H1 (cell line): ENCODE measurements at regions not wholly inside any gene's neighbourhood (a gene's known extent, or its start where the extent isn't known, plus 50 kb on each side); places are given as distances from the start of the nearest gene placed in this dataset.

Source experiments
- CTCF ChIA-PET: fragments of 300-600 bp; sonication (Branson Sonifier 250); formaldehyde crosslinking; loops from one replicate; lab custom pipeline; 2021; ENCODE audit not compliant: partially characterized antibody; lab: Charles Lee
- POLR2A ChIA-PET: fragments of 300-600 bp; sonication (Branson Sonifier 250); formaldehyde crosslinking; loops from one replicate; lab custom pipeline; 2021; ENCODE audit warnings: inconsistent platforms; ENCODE audit not compliant: partially characterized antibody; lab: Charles Lee
- DNase-seq, 2 experiments: peaks; one replicate each; pipeline versions ENCODE4 v3.0.0 to v3.0.0-alpha.2; 2010 to 2022; ENCODE audit warnings: low spot score in 2 of 2, low read depth in 1 of 2, mixed read lengths in 1 of 2
- FAIRE-seq: peaks from 2 replicates; lab custom pipeline; 2011; peaks lifted over from hg19 to GRCh38; lab: Jason Lieb, UNC
- H2AFZ ChIP-seq: 2 replicates; pipeline ENCODE4 v1.8.1; 2012; ENCODE audit warnings: low read length, inconsistent platforms
- H2AK5ac ChIP-seq: 2 replicates; pipeline ENCODE4 v1.6.1; 2013; ENCODE audit warnings: low read depth, low read length
- H2BK120ac ChIP-seq: replicated peaks from 2 replicates; pipeline ENCODE3; 2013; ENCODE audit warnings: low read depth, low read length, inconsistent platforms
- H2BK12ac ChIP-seq: 2 replicates; pipeline ENCODE4 v1.6.1; 2013; ENCODE audit warnings: low read depth, low read length
- H2BK15ac ChIP-seq: 2 replicates; pipeline ENCODE4 v1.6.1; 2013; ENCODE audit warnings: low read length
- H2BK20ac ChIP-seq: 2 replicates; pipeline ENCODE4 v1.6.1; 2013; ENCODE audit warnings: low read length
- H2BK5ac ChIP-seq: 2 replicates; pipeline ENCODE4 v1.6.1; 2013; ENCODE audit warnings: low read depth, low read length
- H3K14ac ChIP-seq: 2 replicates; pipeline ENCODE4 v1.6.1; 2013; ENCODE audit warnings: inconsistent platforms; ENCODE audit not compliant: insufficient read length
- H3K18ac ChIP-seq: 2 replicates; pipeline ENCODE4 v1.6.1; 2013; ENCODE audit warnings: low read length; ENCODE audit errors: extremely low read depth
- H3K23ac ChIP-seq: 2 replicates; pipeline ENCODE4 v1.6.1; 2013; ENCODE audit warnings: inconsistent platforms; ENCODE audit not compliant: insufficient read length
- H3K23me2 ChIP-seq: 2 replicates; pipeline ENCODE4 v1.6.1; 2013; ENCODE audit warnings: low read depth, low read length
- H3K27ac ChIP-seq: 2 replicates; pipeline ENCODE4 v1.6.1; 2011; ENCODE audit warnings: low read depth, low read length, inconsistent platforms
- H3K27me3 ChIP-seq, 4 experiments: replicated peaks in 1 of 4; 1 replicate in 1 of 4; 2 replicates in 3 of 4; pipeline versions ENCODE4 v1.6.1 to v1.8.1; 2011 to 2013; ENCODE audit warnings: low read length in 3 of 4, mild to moderate bottlenecking in 3 of 4, inconsistent platforms in 2 of 4, mixed read lengths in 2 of 4, moderate library complexity in 1 of 4; ENCODE audit not compliant: control insufficient read depth in 3 of 4, insufficient read depth in 3 of 4; ENCODE audit errors: extremely low read depth in 1 of 4
- H3K36me3 ChIP-seq, 4 experiments: 2 replicates each; pipeline versions ENCODE4 v1.6.1 to v1.8.1; 2011 to 2013; ENCODE audit warnings: mild to moderate bottlenecking in 4 of 4, low read length in 3 of 4, moderate library complexity in 2 of 4, control low read depth in 1 of 4, inconsistent platforms in 1 of 4; ENCODE audit not compliant: insufficient read depth in 4 of 4, control insufficient read depth in 2 of 4
- H3K4ac ChIP-seq: replicated peaks from 2 replicates; pipeline ENCODE3; 2013; ENCODE audit warnings: low read length, low read depth, mixed read lengths, inconsistent platforms; ENCODE audit not compliant: insufficient read length
- H3K4me1 ChIP-seq, 4 experiments: replicated peaks in 1 of 4; 1 replicate in 1 of 4; 2 replicates in 3 of 4; pipeline versions ENCODE4 v1.6.1 to v1.8.1; 2011 to 2013; ENCODE audit warnings: low read length in 3 of 4, inconsistent platforms in 2 of 4, mixed read lengths in 1 of 4; ENCODE audit not compliant: insufficient read depth in 4 of 4, control insufficient read depth in 3 of 4
- H3K4me2 ChIP-seq, 2 experiments: 2 replicates each; pipeline versions ENCODE4 v1.6.1 to v1.8.1; 2011 to 2013; ENCODE audit warnings: low read depth in 2 of 2, low read length in 2 of 2, control low read depth in 1 of 2, inconsistent platforms in 1 of 2, mild to moderate bottlenecking in 1 of 2; ENCODE audit not compliant: insufficient read depth in 1 of 2
- H3K4me3 ChIP-seq, 4 experiments: fragments of 200-600, 300-600 bp in 1 of 4; sonication (generic), shearing (Covaris generic), sonication (Bioruptor Twin) in 1 of 4; 2 replicates each; pipeline versions ENCODE4 v1.5.1 to v1.8.1; 2011 to 2016; ENCODE audit warnings: low read length in 4 of 4, low read depth in 3 of 4, control low read depth in 2 of 4, inconsistent platforms in 2 of 4, mild to moderate bottlenecking in 2 of 4, mixed read lengths in 1 of 4, moderate library complexity in 1 of 4; ENCODE audit not compliant: insufficient read depth in 2 of 4; ENCODE audit errors: extremely low read depth in 1 of 4
- H3K56ac ChIP-seq: replicated peaks from 2 replicates; pipeline ENCODE3; 2013; ENCODE audit warnings: low read depth, mild to moderate bottlenecking, mixed read lengths, low read length, inconsistent platforms; ENCODE audit not compliant: insufficient read length
- H3K79me1 ChIP-seq: 2 replicates; pipeline ENCODE4 v1.6.1; 2013; ENCODE audit warnings: low read depth, low read length, control low read depth
- H3K79me2 ChIP-seq, 2 experiments: 2 replicates each; pipeline versions ENCODE4 v1.6.1 to v1.8.1; 2012 to 2013; ENCODE audit warnings: low read length in 2 of 2, mild to moderate bottlenecking in 2 of 2, inconsistent platforms in 1 of 2; ENCODE audit not compliant: insufficient read depth in 2 of 2, control insufficient read depth in 1 of 2
- H3K9ac ChIP-seq, 4 experiments: replicated peaks in 1 of 4; 1 replicate in 1 of 4; 2 replicates in 3 of 4; pipeline versions ENCODE4 v1.6.1 to v1.8.1; 2011 to 2013; ENCODE audit warnings: low read depth in 3 of 4, low read length in 3 of 4, control low read depth in 2 of 4, mild to moderate bottlenecking in 2 of 4, moderate library complexity in 2 of 4, inconsistent platforms in 1 of 4; ENCODE audit errors: extremely low read depth in 1 of 4
- H3K9me3 ChIP-seq, 2 experiments: 2 replicates each; pipeline versions ENCODE4 v1.6.1 to v1.8.1; 2012 to 2013; ENCODE audit warnings: mild to moderate bottlenecking in 2 of 2, moderate library complexity in 2 of 2, control low read depth in 1 of 2, inconsistent platforms in 1 of 2, low read depth in 1 of 2, low read length in 1 of 2, mixed read lengths in 1 of 2; ENCODE audit not compliant: insufficient read depth in 2 of 2
- H4K20me1 ChIP-seq, 2 experiments: replicated peaks in 1 of 2; 2 replicates each; pipeline versions ENCODE3 to v1.8.1; 2011 to 2013; ENCODE audit warnings: inconsistent platforms in 2 of 2, low read length in 2 of 2, mild to moderate bottlenecking in 1 of 2; ENCODE audit not compliant: insufficient read depth in 2 of 2, control insufficient read depth in 1 of 2
- H4K5ac ChIP-seq: 2 replicates; pipeline ENCODE4 v1.6.1; 2013; ENCODE audit warnings: low read length, low read depth, mixed read lengths, inconsistent platforms; ENCODE audit not compliant: insufficient read length
- H4K8ac ChIP-seq: 2 replicates; pipeline ENCODE4 v1.8.0; 2013; ENCODE audit warnings: mild to moderate bottlenecking, moderate library complexity, low read length, inconsistent platforms; ENCODE audit not compliant: insufficient read depth; ENCODE audit errors: extremely low read depth
- H4K91ac ChIP-seq: replicated peaks from 2 replicates; pipeline ENCODE3; 2013; ENCODE audit warnings: low read length, mixed read lengths, inconsistent platforms; ENCODE audit not compliant: insufficient read length
- CTBP2 ChIP-seq: IDR thresholded peaks from 2 replicates; pipeline ENCODE4 v1.7.0; 2011; ENCODE audit warnings: borderline replicate concordance, mild to moderate bottlenecking, moderate library complexity, mixed read lengths, low read length; ENCODE audit not compliant: insufficient read depth, insufficient read length
- HDAC2 ChIP-seq, 2 experiments: fragments of 300-600 bp in 1 of 2; sonication (generic) in 1 of 2; IDR thresholded peaks; 2 replicates each; pipeline ENCODE4 v1.6.1; 2011 to 2012; ENCODE audit warnings: low read depth in 2 of 2, low read length in 2 of 2, mild to moderate bottlenecking in 2 of 2, moderate library complexity in 2 of 2, borderline replicate concordance in 1 of 2, inconsistent platforms in 1 of 2
- KDM1A ChIP-seq: fragments of 200-600, 300-600 bp; sonication (generic); IDR thresholded peaks from 2 replicates; pipeline ENCODE4 v1.7.1; 2016; ENCODE audit warnings: mild to moderate bottlenecking, low read length, borderline replicate concordance
- RAD21 ChIP-seq, 2 experiments: IDR thresholded peaks in 1 of 2; conservative IDR thresholded peaks in 1 of 2; 2 replicates each; pipeline ENCODE4 v1.6.1; 2011; ENCODE audit warnings: low read depth in 2 of 2, low read length in 2 of 2, improper control_type of control experiment in 1 of 2, inconsistent platforms in 1 of 2, mild to moderate bottlenecking in 1 of 2, moderate library complexity in 1 of 2
- RNF2 ChIP-seq: fragments of 200-900, 300-1000 bp; sonication (generic); IDR thresholded peaks from 2 replicates; pipeline ENCODE4 v1.7.1; 2016; ENCODE audit warnings: borderline replicate concordance, low read depth, mild to moderate bottlenecking, antibody characterized with exemption, low read length; ENCODE audit not compliant: poor library complexity, severe bottlenecking; ENCODE audit errors: missing control alignments
- SUZ12 ChIP-seq: fragments of 200-600 bp; sonication (generic); IDR thresholded peaks from 2 replicates; pipeline ENCODE4 v1.6.1; 2012; ENCODE audit warnings: mild to moderate bottlenecking, inconsistent platforms, low read length, moderate library complexity, mixed read lengths
- WGBS, 2 experiments: shearing (Covaris generic) in 1 of 2; methylation state at CpG; one replicate each; pipeline versions ENCODE4 v1.1.6 to v1.1.7; 2013 to 2015; ENCODE audit warnings: low lambda C conversion rate in 2 of 2, mixed read lengths in 2 of 2, inconsistent platforms in 1 of 2, low coverage in 1 of 2, missing lambda C conversion rate in 1 of 2; ENCODE audit not compliant: insufficient replicate concordance in 2 of 2, insufficient coverage in 1 of 2, insufficient read length in 1 of 2; ENCODE audit errors: extremely low coverage in 1 of 2, missing lambda C conversion rate in 1 of 2; 5-methylcytosine and 5-hydroxymethylcytosine counted together

DNA sequence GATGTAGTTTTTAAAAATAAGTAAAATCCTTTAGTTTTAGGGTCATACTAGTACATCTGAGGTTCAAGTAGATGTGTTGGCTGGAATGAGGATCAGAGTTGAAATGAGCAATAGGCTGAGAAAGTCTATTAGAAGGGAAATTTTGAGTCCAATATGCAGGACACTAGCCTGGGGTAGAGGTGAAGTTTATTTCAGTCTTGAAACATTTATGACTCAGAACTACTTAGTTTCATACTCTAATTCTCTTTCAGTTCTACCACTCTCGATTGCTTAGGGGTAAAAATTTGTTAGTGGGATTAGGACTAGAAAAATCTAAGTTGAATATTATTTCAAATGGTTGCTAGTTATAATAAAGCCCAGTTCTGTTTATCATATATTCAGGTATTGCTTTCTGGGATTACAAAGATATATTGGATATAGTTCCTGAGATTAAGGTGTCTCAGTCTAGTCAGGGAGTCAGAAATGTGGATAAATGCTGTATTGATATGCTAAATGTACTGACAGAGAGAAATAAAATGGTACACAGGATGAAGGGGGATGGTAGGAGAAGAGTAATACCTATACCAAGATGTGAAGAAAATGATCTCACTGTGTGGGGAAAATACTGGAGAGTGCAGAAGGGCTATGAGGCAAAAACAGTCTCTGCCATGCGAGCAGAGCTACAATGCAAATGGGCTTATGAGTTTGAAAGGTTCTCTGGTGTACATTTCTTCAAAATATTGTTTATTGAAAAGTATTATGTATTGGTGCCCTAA is 395.8 kb upstream of the FBXO33 start:
- no peak overlapping the region for H3K4ac ChIP-seq
- no peak overlapping the region for H2AFZ ChIP-seq
- H2BK120ac ChIP-seq = no peak overlapping the region
- no peak overlapping the region for H2BK5ac ChIP-seq
- H3K9me3 ChIP-seq = no peaks in the 10 kb centered on the region
- H3K79me1 ChIP-seq = no peaks in the 10 kb centered on the region
- no peak overlapping the region for H3K4me3 ChIP-seq
- H2AK5ac ChIP-seq = no peak overlapping the region
- FAIRE-seq = no peak
- no peak overlapping the region for H4K5ac ChIP-seq
- H3K56ac ChIP-seq = no peak overlapping the region
- no peaks in the 10 kb centered on the region for H3K36me3 ChIP-seq
- no peaks in the 10 kb centered on the region for H4K20me1 ChIP-seq
- no peaks in the 10 kb centered on the region for H3K79me2 ChIP-seq
- H3K23ac ChIP-seq = no peak overlapping the region
- H2BK20ac ChIP-seq = no peak overlapping the region
- H2BK12ac ChIP-seq = no peak overlapping the region
- no peak overlapping the region for H3K27ac ChIP-seq
- no peak overlapping the region for H3K9ac ChIP-seq
- no peaks in the 10 kb centered on the region for H3K4me1 ChIP-seq
- H4K91ac ChIP-seq = no peak overlapping the region
- ChIA-PET POLR2A (no interaction called here), CTCF (no interaction called here)
- DNase-seq = no peak
- no peak overlapping the region for H3K18ac ChIP-seq
- H3K27me3 ChIP-seq = no peaks in the 10 kb centered on the region
- H3K14ac ChIP-seq = no peak overlapping the region
- H3K23me2 ChIP-seq = no peaks in the 10 kb centered on the region
- no peak overlapping the region for H3K4me2 ChIP-seq
- H2BK15ac ChIP-seq = no peak overlapping the region
- no peak overlapping the region for H4K8ac ChIP-seq
- 91% methylated on average over 2 of the region's 2 CpGs; no CpG with 5 or more reads in 1 of the 2 experiments for WGBS, 2 experiments
- no peak for TF ChIP-seq RNF2
- no peak for TF ChIP-seq CTBP2
- TF ChIP-seq KDM1A = no peak
- TF ChIP-seq SUZ12 = no peak
- no peak for TF ChIP-seq RAD21 (IDR thresholded peaks at IDR 0.05 in 1 of 2, conservative IDR thresholded peaks at IDR 0.05 in 1 of 2; ENCODE audit: low read depth in 2 of 2, low read length in 2 of 2)
- TF ChIP-seq HDAC2 (IDR thresholded peaks at IDR 0.05; ENCODE audit: borderline replicate concordance in 1 of 2, low read depth in 2 of 2, low read length in 2 of 2) = no peak
